DOHH2 (cell line): ENCODE measurements at regions not wholly inside any gene's neighbourhood (a gene's known extent, or its start where the extent isn't known, plus 50 kb on each side); places are given as distances from the start of the nearest gene placed in this dataset.

Source experiments
- CTCF ChIP-seq: fragments of 200-600 bp; sonication (generic); IDR thresholded peaks from one replicate; pipeline ENCODE4 v1.5.1; 2014; ENCODE audit warnings: antibody characterized with exemption, mild to moderate bottlenecking, low read depth, low read length; ENCODE audit not compliant: poor library complexity, severe bottlenecking
- EZH2phosphoT487 ChIP-seq: fragments of 200-600 bp; sonication (generic); IDR thresholded peaks from 2 replicates; pipeline ENCODE4 v1.6.1; 2017; ENCODE audit warnings: borderline replicate concordance, mild to moderate bottlenecking, antibody characterized with exemption, low read length, moderate library complexity, mixed read lengths

DNA sequence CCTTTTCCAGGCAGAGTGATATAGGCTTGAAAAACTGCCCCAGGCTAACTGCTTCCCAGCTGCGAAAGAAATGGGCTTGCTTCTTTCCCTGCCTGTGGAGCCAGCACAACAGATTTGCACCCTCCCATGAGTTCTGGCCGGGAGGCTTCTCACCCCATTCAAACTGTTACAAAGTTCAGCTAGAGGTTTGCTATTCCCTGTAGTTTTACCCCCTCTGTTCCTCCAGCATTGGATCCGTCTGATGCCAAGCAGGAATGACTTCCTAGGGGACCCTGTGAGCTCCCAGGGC, 87.6 kb upstream of the NDST4 start:
- TF ChIP-seq CTCF (no peak), EZH2phosphoT487 (no peak)
